Esophagus (tissue), 2 donors: ENCODE measurements at regions not wholly inside any gene's neighbourhood (a gene's known extent, or its start where the extent isn't known, plus 50 kb on each side); places are given as distances from the start of the nearest gene placed in this dataset.

Source experiments
- H3K27ac ChIP-seq, 2 donors: one replicate each; pipeline ENCODE4 v1.5.1; 2013; ENCODE audit warnings: low read depth in 2 of 2, mild to moderate bottlenecking in 2 of 2, inconsistent platforms in 1 of 2, low read length in 1 of 2, moderate library complexity in 1 of 2
- H3K27me3 ChIP-seq, 2 donors: one replicate each; pipeline ENCODE4 v1.6.1; 2013; ENCODE audit warnings: low read length in 2 of 2, control low read depth in 1 of 2, mild to moderate bottlenecking in 1 of 2; ENCODE audit not compliant: insufficient read depth in 2 of 2, control insufficient read depth in 1 of 2
- H3K36me3 ChIP-seq, 2 donors: one replicate each; pipeline ENCODE4 v1.6.1; 2013; ENCODE audit warnings: low read length in 1 of 2; ENCODE audit not compliant: control insufficient read depth in 2 of 2, insufficient read depth in 2 of 2
- H3K4me1 ChIP-seq, 2 donors: one replicate each; pipeline ENCODE4 v1.6.1; 2013; ENCODE audit warnings: low read length in 1 of 2; ENCODE audit not compliant: control insufficient read depth in 2 of 2, insufficient read depth in 2 of 2
- H3K4me3 ChIP-seq, 2 donors: one replicate each; pipeline ENCODE4 v1.5.1; 2013; ENCODE audit warnings: low read length in 2 of 2, mild to moderate bottlenecking in 2 of 2, low read depth in 1 of 2, moderate library complexity in 1 of 2
- H3K9me3 ChIP-seq, 2 donors: one replicate each; pipeline ENCODE4 v1.6.1; 2013; ENCODE audit warnings: mild to moderate bottlenecking in 2 of 2, low read depth in 1 of 2, low read length in 1 of 2, moderate library complexity in 1 of 2; ENCODE audit not compliant: control insufficient read depth in 2 of 2, insufficient read depth in 1 of 2
- WGBS, 2 donors: extraction: QIAGEN DNeasy Blood & Tissue Kit; methylation state at CpG; one replicate each; pipeline ENCODE4 v1.1.7; 2013; 5-methylcytosine and 5-hydroxymethylcytosine counted together
- donor health status: healthy with polysubstance abuse.
- donor health status: Bipolar disorder and iron deficiency.

DNA sequence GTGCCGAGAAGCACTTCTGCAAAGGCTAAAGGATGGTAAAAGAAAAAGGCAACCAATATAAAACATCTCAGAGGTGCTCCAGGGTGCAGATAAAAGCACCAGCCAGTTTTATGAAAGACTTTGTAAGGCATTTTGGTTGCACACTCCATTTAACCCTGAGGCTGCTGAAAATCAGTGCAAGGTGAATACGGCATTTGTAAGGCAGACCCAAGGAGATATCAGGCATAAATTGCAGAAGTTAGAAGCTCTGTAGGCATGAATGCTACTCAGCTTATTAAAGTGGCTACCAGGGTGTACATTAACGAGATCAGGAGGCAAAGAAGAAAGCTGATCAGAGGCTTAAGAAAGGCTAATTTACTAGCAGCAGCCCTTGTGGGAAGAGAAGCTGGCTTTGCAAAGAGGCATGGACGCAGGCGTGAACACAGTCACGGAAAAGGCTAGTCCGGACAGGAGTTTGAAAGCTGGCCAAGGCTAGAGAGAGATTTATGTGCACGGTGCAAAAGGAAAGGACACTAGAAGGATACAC, 99.6 kb downstream of the ZNF429 start:
- H3K4me3 ChIP-seq: peak overlapping the region in 1 of 2 donors; percentile 44
- no peaks in the 10 kb centered on the region for H3K4me1 ChIP-seq
- 18 to 20% methylated on average over 8 of the region's 8 CpGs for WGBS, 2 donors
- H3K9me3 ChIP-seq: no peaks in the 10 kb centered on the region
- H3K36me3 ChIP-seq: no peaks in the 10 kb centered on the region
- no peaks in the 10 kb centered on the region for H3K27me3 ChIP-seq
- H3K27ac ChIP-seq: peak overlapping the region; percentile 14 to 24
